HG03039 (cell line): ENCODE measurements at regions not wholly inside any gene's neighbourhood (a gene's known extent, or its start where the extent isn't known, plus 50 kb on each side); places are given as distances from the start of the nearest gene placed in this dataset.
"Not testable (repeated sequence)": the region's sequence is repeated elsewhere in the genome, so short reads cannot be mapped to it uniquely, and the experiment has no call there.

Experiments used
- ATAC-seq: cut with Tn5 transposase; IDR thresholded peaks from one replicate; pipeline ENCODE4 v1.9.1; 2021; ENCODE audit warnings: mild to moderate bottlenecking, moderate library complexity; ENCODE audit not compliant: unreplicated experiment

DNA sequence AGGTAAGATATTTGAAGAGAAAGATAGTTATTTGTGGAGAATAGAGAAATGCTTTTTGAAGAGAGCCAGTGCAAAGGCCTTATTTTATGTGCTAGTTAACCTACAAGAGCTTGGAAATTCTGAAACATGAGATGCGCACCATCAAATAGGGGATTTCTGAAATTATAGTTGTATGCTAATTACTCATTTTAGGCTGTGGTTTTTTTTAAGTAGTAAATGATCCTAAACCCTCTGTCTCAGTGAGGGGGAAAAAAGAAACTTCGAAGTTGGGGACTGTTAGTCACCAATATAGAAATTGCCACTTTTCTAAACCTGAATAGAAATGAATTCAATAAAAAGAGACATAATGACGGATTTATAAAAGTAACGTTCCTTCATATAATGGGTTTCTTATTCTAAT is 119.3 kb upstream of the MDFIC start:
- ATAC-seq: no peak

- no peak for ATAC-seq
Measured at GRCh38 chr7:114806590-114807162, 115.2 kb upstream of the MDFIC start.

- no peak for ATAC-seq
Measured at GRCh38 chr7:114812570-114812969, 109.3 kb upstream of the MDFIC start.

GRCh38 chr7:114813624-114814023 is 108.3 kb upstream of the MDFIC start:
- ATAC-seq: no peak

GRCh38 chr7:114817036-114817435 is 104.9 kb upstream of the MDFIC start:
- not testable (repeated sequence) for ATAC-seq

GRCh38 chr7:114818501-114818900 is 103.4 kb upstream of the MDFIC start:
- no peak for ATAC-seq

DNA sequence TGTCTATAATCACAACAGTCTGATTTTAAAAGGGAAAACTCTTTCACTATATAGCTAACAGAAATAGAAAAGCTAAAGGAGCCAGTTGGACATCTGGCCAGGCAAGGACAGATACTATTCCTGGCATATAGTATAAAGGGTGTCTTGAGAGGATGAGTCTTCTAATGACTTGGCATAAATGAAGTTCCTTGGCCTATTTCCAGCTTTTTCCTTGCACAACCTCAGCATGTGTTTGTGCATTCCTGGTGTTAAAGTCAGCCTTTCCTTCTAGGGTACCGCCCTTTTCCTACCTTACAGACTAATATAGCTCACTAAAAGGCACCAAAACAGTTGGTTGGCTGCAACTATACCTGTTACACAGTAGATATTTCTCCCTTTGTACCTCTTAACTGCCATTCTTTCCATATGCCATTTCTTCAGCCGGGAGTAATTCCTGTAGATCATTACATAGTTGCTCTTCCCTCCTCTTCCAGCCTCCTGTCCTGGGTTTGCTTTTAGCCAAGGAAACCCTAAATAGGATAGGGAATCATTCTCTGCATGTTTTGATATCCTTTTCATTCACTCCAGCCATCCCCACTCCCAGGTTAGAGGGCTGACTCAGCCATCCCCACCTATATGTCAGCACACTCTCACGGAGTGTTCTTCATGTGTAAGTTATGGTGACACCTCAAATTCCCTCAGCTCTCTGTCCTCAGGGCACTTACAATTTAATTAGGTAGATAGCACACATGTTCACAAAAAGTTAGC is 102.1 kb upstream of the MDFIC start:
- ATAC-seq: no peak

DNA sequence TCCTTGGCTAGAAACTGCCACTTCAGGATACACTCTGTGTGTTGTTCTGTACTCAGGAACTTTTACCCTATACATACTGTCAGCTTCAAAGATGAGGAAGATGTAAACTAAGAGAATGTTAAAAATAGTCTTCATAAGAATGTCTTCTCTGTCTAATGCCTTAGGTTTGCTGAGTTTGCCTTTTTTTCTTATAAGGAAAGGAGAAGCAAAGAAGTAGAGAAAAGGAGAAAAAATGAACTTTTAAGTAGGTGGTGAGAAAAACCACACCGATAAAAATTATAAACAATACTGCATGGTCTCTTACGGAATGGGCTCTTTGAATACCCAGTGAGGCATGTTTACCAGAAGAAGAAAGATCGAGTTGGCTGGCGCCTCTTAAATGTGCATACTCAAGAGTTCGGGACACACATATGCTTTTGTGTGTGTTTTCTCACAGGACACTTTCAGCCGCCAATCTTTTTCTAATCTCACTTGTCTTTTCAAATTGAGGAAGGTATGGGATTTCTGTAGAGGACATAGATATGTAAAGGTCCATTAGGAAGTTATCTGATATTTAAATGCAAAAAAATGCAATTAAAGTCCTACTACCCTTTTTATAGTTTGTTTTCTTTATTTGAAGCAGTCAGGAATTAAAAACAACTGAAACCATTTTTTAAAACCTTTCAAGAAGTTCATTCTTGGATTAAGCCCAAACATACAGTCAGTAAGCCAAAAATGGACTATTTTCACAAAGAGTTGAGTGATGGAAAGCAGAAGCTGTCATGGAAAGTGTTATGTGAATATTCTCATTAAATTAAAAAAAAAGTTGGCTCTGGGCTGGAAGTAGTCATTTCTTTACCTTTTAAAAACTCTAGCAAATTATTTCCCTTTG is 100.6 kb upstream of the MDFIC start:
- no peak for ATAC-seq

DNA sequence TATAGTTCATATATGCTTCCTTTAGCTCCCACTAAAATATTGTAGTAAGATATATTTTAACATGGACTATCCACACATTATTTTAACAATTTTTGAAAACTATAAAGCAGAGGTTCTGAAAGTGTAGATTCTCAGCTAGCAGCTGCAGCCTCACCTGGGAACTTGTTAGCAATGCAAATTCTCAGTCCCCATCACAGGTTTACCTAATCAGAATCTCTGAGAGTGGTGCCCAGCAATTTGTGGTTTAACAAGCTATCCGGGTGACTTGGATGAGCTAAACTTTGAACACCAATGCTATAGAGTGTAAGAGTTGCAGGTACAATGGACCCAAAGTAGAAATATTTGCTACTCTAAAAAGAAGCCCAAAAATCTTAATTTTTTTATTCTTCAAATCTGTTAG is 99.8 kb upstream of the MDFIC start:
- no peak for ATAC-seq

DNA sequence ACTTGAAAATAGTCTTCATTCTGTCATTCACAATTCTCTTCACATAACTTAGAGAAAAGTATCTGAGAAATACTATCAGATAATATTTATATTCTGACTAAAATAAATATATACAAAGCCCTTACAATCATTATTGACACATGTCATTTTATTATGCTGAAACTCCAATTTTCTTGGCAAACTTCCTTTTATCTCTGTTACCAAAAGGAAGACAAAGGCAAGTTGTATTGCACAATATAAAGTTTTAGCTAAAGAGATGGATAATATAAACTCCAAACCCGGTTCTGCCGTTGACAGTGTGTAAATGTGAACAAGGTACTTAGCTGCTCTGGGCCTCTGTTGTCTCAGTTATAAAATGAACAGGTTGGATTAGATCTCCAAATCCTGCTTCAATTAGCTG is 99.0 kb upstream of the MDFIC start:
- ATAC-seq: no peak

- ATAC-seq: no peak
Measured at GRCh38 chr7:114823290-114823689, 98.6 kb upstream of the MDFIC start.

DNA sequence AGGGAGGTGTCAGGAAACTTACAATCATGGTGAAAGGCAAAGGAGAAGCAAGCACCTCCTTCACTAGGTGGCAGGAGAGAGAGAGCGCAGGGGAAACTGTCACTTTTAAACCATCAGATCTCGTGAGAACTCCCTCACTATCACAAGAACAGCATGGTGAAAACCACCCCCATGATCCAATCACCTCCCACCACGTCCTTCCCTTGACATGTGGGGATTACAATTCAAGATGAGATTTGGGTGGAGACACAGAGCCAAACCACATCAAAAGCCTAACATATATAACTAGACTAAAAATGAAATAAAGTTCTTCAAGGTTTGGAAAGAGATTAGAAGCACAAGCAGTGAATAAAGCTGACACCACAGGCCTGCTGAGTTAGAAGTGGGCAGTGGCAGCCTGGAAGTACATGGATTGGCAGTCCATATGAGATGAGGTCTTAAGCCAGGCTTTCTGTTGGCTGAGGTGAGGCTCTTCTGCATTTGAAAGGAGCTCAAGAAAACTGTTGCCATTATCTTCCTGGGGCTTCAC is 96.4 kb upstream of the MDFIC start:
- ATAC-seq: no peak

- ATAC-seq: no peak
Measured at GRCh38 chr7:114830952-114831351, 90.9 kb upstream of the MDFIC start.

GRCh38 chr7:114832906-114833595 is 88.8 kb upstream of the MDFIC start:
- peak; percentile 94 for ATAC-seq

- ATAC-seq: no peak
Measured at GRCh38 chr7:114835303-114835702, 86.6 kb upstream of the MDFIC start.

DNA sequence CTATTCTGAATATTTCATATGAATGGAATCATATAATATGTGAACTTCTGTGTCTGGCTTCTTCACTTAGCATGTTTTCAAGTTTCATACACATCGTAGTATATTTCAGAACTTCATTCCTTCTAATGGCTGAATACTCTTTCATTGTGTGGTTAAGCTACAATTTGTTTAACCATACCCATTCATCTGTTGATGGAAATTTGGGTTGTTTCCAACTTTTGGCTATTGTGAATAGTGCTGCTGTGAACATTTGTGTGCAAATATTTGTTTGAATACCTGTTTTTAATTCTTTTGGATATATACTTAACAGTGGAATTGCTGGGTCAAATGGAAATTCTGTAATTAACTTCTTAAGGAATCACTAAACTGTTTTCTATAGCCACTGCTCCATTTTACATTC is 86.0 kb upstream of the MDFIC start:
- no peak for ATAC-seq

- ATAC-seq: no peak
Measured at GRCh38 chr7:114842551-114843065, 79.3 kb upstream of the MDFIC start.

- ATAC-seq: no peak
Measured at GRCh38 chr7:114843102-114843501, 78.8 kb upstream of the MDFIC start.

GRCh38 chr7:114851406-114852061 is 70.4 kb upstream of the MDFIC start:
- no peak for ATAC-seq

- ATAC-seq: no peak
Measured at GRCh38 chr7:114852293-114852692, 69.6 kb upstream of the MDFIC start.
